ENCODE measurements at regions not wholly inside any gene's neighbourhood (a gene's known extent, or its start where the extent isn't known, plus 50 kb on each side); places are given as distances from the start of the nearest gene placed in this dataset.

DNA sequence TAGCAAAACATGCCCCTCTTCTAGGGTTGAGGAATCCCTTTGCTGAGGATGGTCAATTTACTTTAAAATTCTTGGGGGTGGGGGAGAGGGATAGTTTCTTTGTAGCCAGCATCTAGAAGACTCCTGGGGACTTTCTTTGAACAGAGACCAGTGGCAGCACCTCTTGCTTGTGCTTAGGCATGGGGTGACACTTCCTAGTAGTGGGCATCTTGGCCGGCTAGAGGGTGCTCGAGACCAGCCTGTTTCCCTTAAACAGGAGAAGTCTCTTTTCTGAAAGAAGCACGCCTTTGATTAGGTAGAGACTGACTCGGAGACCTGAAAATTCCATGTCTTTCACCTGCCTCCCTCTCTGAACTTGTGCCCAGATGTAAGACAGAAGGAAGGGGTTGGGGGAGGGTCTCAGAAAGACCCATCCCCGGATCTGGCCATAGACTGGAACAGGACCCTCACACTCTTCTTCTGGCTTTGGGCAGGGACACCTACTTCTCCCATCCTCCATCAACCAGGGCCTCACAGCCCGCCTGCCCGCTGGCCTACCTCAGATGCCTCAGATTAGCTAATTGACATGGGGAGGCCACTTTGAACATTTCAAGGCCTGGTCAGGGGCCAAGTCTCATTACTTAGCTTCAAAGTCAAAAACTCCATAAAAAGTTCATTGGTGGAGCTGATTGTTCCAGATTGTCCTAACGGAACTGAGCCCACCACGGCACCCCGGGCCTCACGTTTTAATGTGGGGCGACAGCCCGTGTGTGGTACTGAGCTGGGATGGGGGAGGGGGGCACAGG lies 172.2 kb downstream of the CDC5L start:
- no peak overlapping the region for H3K4me3 ChIP-seq
- no peak for DNase-seq
- no peaks in the 10 kb centered on the region for H3K9me3 ChIP-seq
- 89 to 96% (median 90%) methylated on average over 13 of the region's 13 CpGs for WGBS, 5 donors
- peaks cover 0 to 17% (median 7%) of the 10 kb centered on the region in 6 donors for H3K4me1 ChIP-seq
- no peak overlapping the region for H3K27ac ChIP-seq
- H3K36me3 ChIP-seq = no peaks in the 10 kb centered on the region
- TF ChIP-seq POLR2AphosphoS5 (IDR thresholded peaks at IDR 0.05) (no peak), POLR2A (IDR thresholded peaks at IDR 0.05) (no peak)
- TF ChIP-seq, protein P1, sequence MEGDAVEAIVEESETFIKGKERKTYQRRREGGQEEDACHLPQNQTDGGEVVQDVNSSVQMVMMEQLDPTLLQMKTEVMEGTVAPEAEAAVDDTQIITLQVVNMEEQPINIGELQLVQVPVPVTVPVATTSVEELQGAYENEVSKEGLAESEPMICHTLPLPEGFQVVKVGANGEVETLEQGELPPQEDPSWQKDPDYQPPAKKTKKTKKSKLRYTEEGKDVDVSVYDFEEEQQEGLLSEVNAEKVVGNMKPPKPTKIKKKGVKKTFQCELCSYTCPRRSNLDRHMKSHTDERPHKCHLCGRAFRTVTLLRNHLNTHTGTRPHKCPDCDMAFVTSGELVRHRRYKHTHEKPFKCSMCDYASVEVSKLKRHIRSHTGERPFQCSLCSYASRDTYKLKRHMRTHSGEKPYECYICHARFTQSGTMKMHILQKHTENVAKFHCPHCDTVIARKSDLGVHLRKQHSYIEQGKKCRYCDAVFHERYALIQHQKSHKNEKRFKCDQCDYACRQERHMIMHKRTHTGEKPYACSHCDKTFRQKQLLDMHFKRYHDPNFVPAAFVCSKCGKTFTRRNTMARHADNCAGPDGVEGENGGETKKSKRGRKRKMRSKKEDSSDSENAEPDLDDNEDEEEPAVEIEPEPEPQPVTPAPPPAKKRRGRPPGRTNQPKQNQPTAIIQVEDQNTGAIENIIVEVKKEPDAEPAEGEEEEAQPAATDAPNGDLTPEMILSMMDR (IDR thresholded peaks at IDR 0.05 in 8 of 11, conservative IDR thresholded peaks at IDR 0.05 in 3 of 11) = no peak
- H3K27me3 ChIP-seq (replicated peaks in 1 of 7) = peaks cover 0 to 47% (median 13%) of the 10 kb centered on the region in 7 donors
- intact Hi-C loops (cut with DNase I; ENCODE audit: low total_unique reads) = no loop called here

DNA sequence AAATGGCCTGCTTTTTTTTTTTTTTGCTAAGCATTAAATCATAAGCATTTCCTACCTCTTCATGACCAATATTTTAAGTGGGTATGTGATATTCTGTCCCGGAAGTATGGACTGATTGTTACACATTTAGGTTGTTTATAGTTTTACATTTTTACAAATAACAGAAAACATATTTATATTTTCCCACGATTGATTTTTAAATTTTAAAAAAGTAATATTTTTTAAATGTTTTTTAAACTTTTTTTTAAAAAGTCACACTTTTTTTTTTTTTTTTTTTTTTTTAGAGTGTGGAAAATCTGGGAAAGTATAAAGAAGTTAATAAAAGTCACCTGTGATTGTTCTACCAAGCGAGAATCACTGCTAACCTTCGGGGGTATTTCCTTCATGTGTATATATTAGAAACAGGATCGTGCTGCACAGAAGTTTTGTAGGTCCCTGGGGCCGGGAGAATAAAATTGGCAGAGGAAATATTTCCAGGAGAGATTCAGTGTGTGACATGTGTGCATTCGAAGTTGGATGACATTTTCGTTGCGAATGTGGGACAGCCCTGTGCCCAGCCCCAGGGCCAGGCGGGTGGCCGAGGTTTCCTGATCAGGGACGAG lies 173.1 kb downstream of the CDC5L start:
- Histone ChIP-seq H3K27me3 (replicated peaks in 1 of 7) (peaks cover 0 to 47% (median 13%) of the 10 kb centered on the region in 7 donors), H3K27ac (no peak overlapping the region), H3K4me3 (no peak overlapping the region), H3K36me3 (no peaks in the 10 kb centered on the region), H3K9me3 (no peaks in the 10 kb centered on the region), H3K4me1 (peaks cover 0 to 17% (median 7%) of the 10 kb centered on the region in 6 donors)
- intact Hi-C loops (cut with DNase I; ENCODE audit: low total_unique reads) = no loop called here
- WGBS, 5 donors = 60 to 76% (median 70%) methylated on average over 12 of the region's 12 CpGs
- DNase-seq = no peak
- TF ChIP-seq POLR2AphosphoS5 (IDR thresholded peaks at IDR 0.05) (no peak), POLR2A (IDR thresholded peaks at IDR 0.05) (no peak)
- TF ChIP-seq, protein P1 (IDR thresholded peaks at IDR 0.05 in 8 of 11, conservative IDR thresholded peaks at IDR 0.05 in 3 of 11) = no peak

DNA sequence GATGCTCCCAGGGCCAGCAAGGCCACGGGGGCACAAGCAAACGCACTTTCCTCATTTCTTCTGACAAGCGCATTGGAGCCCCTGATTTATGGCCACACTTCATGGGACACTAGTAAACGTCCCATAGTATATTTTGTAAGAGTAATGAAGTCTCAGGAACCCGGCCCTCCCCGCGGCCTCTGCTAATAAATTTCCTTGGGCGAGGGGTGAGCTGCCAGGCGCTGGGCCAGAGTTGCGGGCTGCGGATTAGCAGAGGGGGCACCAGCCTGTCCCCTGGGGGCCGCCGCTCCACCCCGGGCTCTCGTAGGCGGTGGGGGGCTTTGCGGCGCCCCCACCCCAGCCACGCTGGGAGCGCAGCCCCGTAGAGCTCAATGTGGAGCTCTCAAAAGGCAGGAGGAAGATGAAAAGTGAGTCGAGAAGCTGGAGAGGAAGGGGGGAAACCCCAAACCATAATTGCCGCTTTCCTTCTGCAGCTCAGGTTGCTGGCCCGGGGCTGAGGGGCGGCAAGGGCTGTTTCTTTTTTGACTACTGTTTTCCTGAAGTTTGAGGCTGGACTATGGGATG lies 173.6 kb downstream of the CDC5L start:
- H3K4me3 ChIP-seq = peak overlapping the region in 1 of 8 donors; percentile 30
- TF ChIP-seq POLR2A (IDR thresholded peaks at IDR 0.05) = no peak
- TF ChIP-seq, protein P1 (IDR thresholded peaks at IDR 0.05 in 8 of 11, conservative IDR thresholded peaks at IDR 0.05 in 3 of 11) = no peak
- TF ChIP-seq POLR2AphosphoS5 (IDR thresholded peaks at IDR 0.05) = no peak
- 9 to 18% (median 14%) methylated on average over 19 to 25 of the region's 25 CpGs for WGBS, 5 donors
- DNase-seq = no peak
- intact Hi-C loops (cut with DNase I; ENCODE audit: low total_unique reads) = no loop called here
- no peaks in the 10 kb centered on the region for H3K9me3 ChIP-seq
- peaks cover 0 to 17% (median 7%) of the 10 kb centered on the region in 6 donors for H3K4me1 ChIP-seq
- H3K27me3 ChIP-seq (replicated peaks in 1 of 7) = peaks cover 0 to 47% (median 13%) of the 10 kb centered on the region in 7 donors
- no peak overlapping the region for H3K27ac ChIP-seq
- H3K36me3 ChIP-seq = no peaks in the 10 kb centered on the region
